ENCODE measurements at regions not wholly inside any gene's neighbourhood (a gene's known extent, or its start where the extent isn't known, plus 50 kb on each side); places are given as distances from the start of the nearest gene placed in this dataset.

DNA sequence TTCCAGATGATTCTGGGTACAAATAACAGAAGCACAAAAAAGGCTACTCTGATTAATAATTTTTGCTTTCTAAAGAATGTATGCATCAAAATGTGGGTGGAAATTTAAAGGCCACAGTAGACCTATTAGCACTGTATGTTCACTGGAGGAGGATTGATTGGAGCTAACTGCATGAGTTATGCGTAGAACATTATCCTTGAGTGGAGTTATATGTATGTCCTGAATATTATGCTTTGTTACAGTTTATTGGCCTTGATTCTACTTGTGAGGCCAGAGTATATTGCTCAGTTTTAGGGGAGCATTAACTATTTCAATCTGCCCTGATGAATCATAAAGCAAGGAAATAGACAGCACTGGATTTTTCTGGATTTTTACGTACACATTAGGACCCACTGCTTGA is 87.9 kb downstream of the CDCA7 start (continued):
- TF ChIP-seq, protein P1, sequence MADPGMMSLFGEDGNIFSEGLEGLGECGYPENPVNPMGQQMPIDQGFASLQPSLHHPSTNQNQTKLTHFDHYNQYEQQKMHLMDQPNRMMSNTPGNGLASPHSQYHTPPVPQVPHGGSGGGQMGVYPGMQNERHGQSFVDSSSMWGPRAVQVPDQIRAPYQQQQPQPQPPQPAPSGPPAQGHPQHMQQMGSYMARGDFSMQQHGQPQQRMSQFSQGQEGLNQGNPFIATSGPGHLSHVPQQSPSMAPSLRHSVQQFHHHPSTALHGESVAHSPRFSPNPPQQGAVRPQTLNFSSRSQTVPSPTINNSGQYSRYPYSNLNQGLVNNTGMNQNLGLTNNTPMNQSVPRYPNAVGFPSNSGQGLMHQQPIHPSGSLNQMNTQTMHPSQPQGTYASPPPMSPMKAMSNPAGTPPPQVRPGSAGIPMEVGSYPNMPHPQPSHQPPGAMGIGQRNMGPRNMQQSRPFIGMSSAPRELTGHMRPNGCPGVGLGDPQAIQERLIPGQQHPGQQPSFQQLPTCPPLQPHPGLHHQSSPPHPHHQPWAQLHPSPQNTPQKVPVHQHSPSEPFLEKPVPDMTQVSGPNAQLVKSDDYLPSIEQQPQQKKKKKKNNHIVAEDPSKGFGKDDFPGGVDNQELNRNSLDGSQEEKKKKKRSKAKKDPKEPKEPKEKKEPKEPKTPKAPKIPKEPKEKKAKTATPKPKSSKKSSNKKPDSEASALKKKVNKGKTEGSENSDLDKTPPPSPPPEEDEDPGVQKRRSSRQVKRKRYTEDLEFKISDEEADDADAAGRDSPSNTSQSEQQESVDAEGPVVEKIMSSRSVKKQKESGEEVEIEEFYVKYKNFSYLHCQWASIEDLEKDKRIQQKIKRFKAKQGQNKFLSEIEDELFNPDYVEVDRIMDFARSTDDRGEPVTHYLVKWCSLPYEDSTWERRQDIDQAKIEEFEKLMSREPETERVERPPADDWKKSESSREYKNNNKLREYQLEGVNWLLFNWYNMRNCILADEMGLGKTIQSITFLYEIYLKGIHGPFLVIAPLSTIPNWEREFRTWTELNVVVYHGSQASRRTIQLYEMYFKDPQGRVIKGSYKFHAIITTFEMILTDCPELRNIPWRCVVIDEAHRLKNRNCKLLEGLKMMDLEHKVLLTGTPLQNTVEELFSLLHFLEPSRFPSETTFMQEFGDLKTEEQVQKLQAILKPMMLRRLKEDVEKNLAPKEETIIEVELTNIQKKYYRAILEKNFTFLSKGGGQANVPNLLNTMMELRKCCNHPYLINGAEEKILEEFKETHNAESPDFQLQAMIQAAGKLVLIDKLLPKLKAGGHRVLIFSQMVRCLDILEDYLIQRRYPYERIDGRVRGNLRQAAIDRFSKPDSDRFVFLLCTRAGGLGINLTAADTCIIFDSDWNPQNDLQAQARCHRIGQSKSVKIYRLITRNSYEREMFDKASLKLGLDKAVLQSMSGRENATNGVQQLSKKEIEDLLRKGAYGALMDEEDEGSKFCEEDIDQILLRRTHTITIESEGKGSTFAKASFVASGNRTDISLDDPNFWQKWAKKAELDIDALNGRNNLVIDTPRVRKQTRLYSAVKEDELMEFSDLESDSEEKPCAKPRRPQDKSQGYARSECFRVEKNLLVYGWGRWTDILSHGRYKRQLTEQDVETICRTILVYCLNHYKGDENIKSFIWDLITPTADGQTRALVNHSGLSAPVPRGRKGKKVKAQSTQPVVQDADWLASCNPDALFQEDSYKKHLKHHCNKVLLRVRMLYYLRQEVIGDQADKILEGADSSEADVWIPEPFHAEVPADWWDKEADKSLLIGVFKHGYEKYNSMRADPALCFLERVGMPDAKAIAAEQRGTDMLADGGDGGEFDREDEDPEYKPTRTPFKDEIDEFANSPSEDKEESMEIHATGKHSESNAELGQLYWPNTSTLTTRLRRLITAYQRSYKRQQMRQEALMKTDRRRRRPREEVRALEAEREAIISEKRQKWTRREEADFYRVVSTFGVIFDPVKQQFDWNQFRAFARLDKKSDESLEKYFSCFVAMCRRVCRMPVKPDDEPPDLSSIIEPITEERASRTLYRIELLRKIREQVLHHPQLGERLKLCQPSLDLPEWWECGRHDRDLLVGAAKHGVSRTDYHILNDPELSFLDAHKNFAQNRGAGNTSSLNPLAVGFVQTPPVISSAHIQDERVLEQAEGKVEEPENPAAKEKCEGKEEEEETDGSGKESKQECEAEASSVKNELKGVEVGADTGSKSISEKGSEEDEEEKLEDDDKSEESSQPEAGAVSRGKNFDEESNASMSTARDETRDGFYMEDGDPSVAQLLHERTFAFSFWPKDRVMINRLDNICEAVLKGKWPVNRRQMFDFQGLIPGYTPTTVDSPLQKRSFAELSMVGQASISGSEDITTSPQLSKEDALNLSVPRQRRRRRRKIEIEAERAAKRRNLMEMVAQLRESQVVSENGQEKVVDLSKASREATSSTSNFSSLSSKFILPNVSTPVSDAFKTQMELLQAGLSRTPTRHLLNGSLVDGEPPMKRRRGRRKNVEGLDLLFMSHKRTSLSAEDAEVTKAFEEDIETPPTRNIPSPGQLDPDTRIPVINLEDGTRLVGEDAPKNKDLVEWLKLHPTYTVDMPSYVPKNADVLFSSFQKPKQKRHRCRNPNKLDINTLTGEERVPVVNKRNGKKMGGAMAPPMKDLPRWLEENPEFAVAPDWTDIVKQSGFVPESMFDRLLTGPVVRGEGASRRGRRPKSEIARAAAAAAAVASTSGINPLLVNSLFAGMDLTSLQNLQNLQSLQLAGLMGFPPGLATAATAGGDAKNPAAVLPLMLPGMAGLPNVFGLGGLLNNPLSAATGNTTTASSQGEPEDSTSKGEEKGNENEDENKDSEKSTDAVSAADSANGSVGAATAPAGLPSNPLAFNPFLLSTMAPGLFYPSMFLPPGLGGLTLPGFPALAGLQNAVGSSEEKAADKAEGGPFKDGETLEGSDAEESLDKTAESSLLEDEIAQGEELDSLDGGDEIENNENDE (IDR thresholded peaks at IDR 0.05; ENCODE audit: insufficient replicate concordance, low read length) = no peak
- no peak for TF ChIP-seq JUND (IDR thresholded peaks at IDR 0.05; ENCODE audit: low read length)
